ENCODE measurements at regions not wholly inside any gene's neighbourhood (a gene's known extent, or its start where the extent isn't known, plus 50 kb on each side); places are given as distances from the start of the nearest gene placed in this dataset.

GRCh38 chr21:16572032-16572431 is 842.2 kb downstream of the USP25 start:
- DNase-seq (ENCODE audit: low spot score): no peak
- intact Hi-C loops (cut with micrococcal nuclease; ENCODE audit: unreplicated experiment): no loop called here
- Histone ChIP-seq H3K36me3 (ENCODE audit: insufficient read depth, low read length, poor library complexity, severe bottlenecking) (no peaks in the 10 kb centered on the region), H3K4me3 (ENCODE audit: low read depth, low read length, poor library complexity, severe bottlenecking) (no peak overlapping the region), H3K27me3 (replicated peaks; ENCODE audit: insufficient read depth, low read depth, low read length, poor library complexity) (no peaks in the 10 kb centered on the region), H3K27ac (ENCODE audit: low read depth, low read length, poor library complexity, severe bottlenecking) (no peak overlapping the region), H3K4me1 (ENCODE audit: insufficient read depth, low read length, poor library complexity, severe bottlenecking) (no peaks in the 10 kb centered on the region), H3K9me3 (ENCODE audit: low read depth, low read length, poor library complexity, severe bottlenecking) (no peaks in the 10 kb centered on the region)
- no TSS peak for BruUV-seq (replicated peaks)
- ChIA-PET CTCF (no interaction called here), POLR2A (ENCODE audit: low non-redundant PET) (no interaction called here)
- TF ChIP-seq CTCF (conservative IDR thresholded peaks at IDR 0.05; ENCODE audit: low read depth, low read length) (no peak), EZH2 (IDR thresholded peaks at IDR 0.05; ENCODE audit: borderline replicate concordance, low read depth, low read length, poor library complexity, severe bottlenecking) (no peak)

GRCh38 chr21:16573578-16573977 is 843.8 kb downstream of the USP25 start:
- ChIA-PET POLR2A (ENCODE audit: low non-redundant PET) (no interaction called here), CTCF (no interaction called here)
- TF ChIP-seq CTCF (conservative IDR thresholded peaks at IDR 0.05; ENCODE audit: low read depth, low read length) (no peak), EZH2 (IDR thresholded peaks at IDR 0.05; ENCODE audit: borderline replicate concordance, low read depth, low read length, poor library complexity, severe bottlenecking) (no peak)
- intact Hi-C loops (cut with micrococcal nuclease; ENCODE audit: unreplicated experiment): no loop called here
- H3K4me3 ChIP-seq (ENCODE audit: low read depth, low read length, poor library complexity, severe bottlenecking): no peak overlapping the region
- DNase-seq (ENCODE audit: low spot score): no peak
- no peaks in the 10 kb centered on the region for H3K36me3 ChIP-seq (ENCODE audit: insufficient read depth, low read length, poor library complexity, severe bottlenecking)
- H3K27ac ChIP-seq (ENCODE audit: low read depth, low read length, poor library complexity, severe bottlenecking): no peak overlapping the region
- no peaks in the 10 kb centered on the region for H3K9me3 ChIP-seq (ENCODE audit: low read depth, low read length, poor library complexity, severe bottlenecking)
- no peaks in the 10 kb centered on the region for H3K27me3 ChIP-seq (replicated peaks; ENCODE audit: insufficient read depth, low read depth, low read length, poor library complexity)
- H3K4me1 ChIP-seq (ENCODE audit: insufficient read depth, low read length, poor library complexity, severe bottlenecking): no peaks in the 10 kb centered on the region
- no TSS peak for BruUV-seq (replicated peaks)

- Histone ChIP-seq H3K27ac (ENCODE audit: low read depth, low read length, poor library complexity, severe bottlenecking) (no peak overlapping the region), H3K4me3 (ENCODE audit: low read depth, low read length, poor library complexity, severe bottlenecking) (no peak overlapping the region), H3K27me3 (replicated peaks; ENCODE audit: insufficient read depth, low read depth, low read length, poor library complexity) (no peaks in the 10 kb centered on the region), H3K9me3 (ENCODE audit: low read depth, low read length, poor library complexity, severe bottlenecking) (no peaks in the 10 kb centered on the region), H3K4me1 (ENCODE audit: insufficient read depth, low read length, poor library complexity, severe bottlenecking) (no peaks in the 10 kb centered on the region), H3K36me3 (ENCODE audit: insufficient read depth, low read length, poor library complexity, severe bottlenecking) (no peaks in the 10 kb centered on the region)
- BruUV-seq (replicated peaks): no TSS peak
- TF ChIP-seq EZH2 (IDR thresholded peaks at IDR 0.05; ENCODE audit: borderline replicate concordance, low read depth, low read length, poor library complexity, severe bottlenecking) (no peak), CTCF (conservative IDR thresholded peaks at IDR 0.05; ENCODE audit: low read depth, low read length) (no peak)
- ChIA-PET POLR2A (ENCODE audit: low non-redundant PET) (no interaction called here), CTCF (no interaction called here)
- intact Hi-C loops (cut with micrococcal nuclease; ENCODE audit: unreplicated experiment): no loop called here
- no peak for DNase-seq (ENCODE audit: low spot score)
These were observed 848.2 kb downstream of the USP25 start for GRCh38 chr21:16577975-16578374.

Measured in A673 (cell line).